PC-9 (cell line): ENCODE measurements at regions not wholly inside any gene's neighbourhood (a gene's known extent, or its start where the extent isn't known, plus 50 kb on each side); places are given as distances from the start of the nearest gene placed in this dataset.

Source experiments
- BruUV-seq: library from RNA; stranded (reverse); fragments of 400-500 nt; replicated peaks from 2 replicates; lab custom pipeline; 2021; lab: Mats Ljungman, UMichigan
- CTCF ChIA-PET: fragments of 300-600 bp; sonication (Branson Sonifier 250); formaldehyde crosslinking; loops from one replicate; lab custom pipeline; 2022; ENCODE audit warnings: antibody characterized with exemption; lab: Charles Lee
- POLR2A ChIA-PET: fragments of 300-600 bp; sonication (Branson Sonifier 250); formaldehyde crosslinking; loops from one replicate; lab custom pipeline; 2022; ENCODE audit warnings: antibody characterized with exemption; ENCODE audit not compliant: unreplicated experiment; lab: Charles Lee
- DNase-seq, 2 experiments: peaks; one replicate each; pipeline versions ENCODE4 v3.0.0 to v3.0.0-alpha.2; 2015 to 2022; ENCODE audit warnings: mixed read lengths in 1 of 2
- H2AFZ ChIP-seq: fragments of 200-600 bp; sonication (generic); 2 replicates; pipeline ENCODE4 v1.8.1; 2017; ENCODE audit warnings: antibody characterized with exemption
- H3F3A ChIP-seq: fragments of 200-600 bp; sonication (generic); 2 replicates; pipeline ENCODE4 v1.8.1; 2017; ENCODE audit warnings: antibody characterized with exemption, mild to moderate bottlenecking, low read depth; ENCODE audit not compliant: insufficient read depth
- H3K27ac ChIP-seq: fragments of 200-600 bp; sonication (generic); 2 replicates; pipeline ENCODE4 v1.6.1; 2016; ENCODE audit warnings: mixed run types
- H3K27me3 ChIP-seq: fragments of 200-600 bp; sonication (generic); 2 replicates; pipeline ENCODE4 v1.6.1; 2016; ENCODE audit warnings: low read depth, mixed run types; ENCODE audit not compliant: insufficient read depth
- H3K36me3 ChIP-seq: fragments of 200-600 bp; sonication (generic); 2 replicates; pipeline ENCODE4 v1.6.1; 2016; ENCODE audit warnings: low read depth, mixed run types
- H3K4me1 ChIP-seq: fragments of 200-600 bp; sonication (generic); replicated peaks from 2 replicates; pipeline ENCODE4 v1.6.1; 2016; ENCODE audit warnings: mixed run types; ENCODE audit not compliant: insufficient read depth
- H3K4me2 ChIP-seq: fragments of 200-600 bp; sonication (generic); 2 replicates; pipeline ENCODE4 v1.6.1; 2017; ENCODE audit warnings: mixed run types
- H3K4me3 ChIP-seq: fragments of 200-600 bp; sonication (generic); 2 replicates; pipeline ENCODE4 v1.6.1; 2016; ENCODE audit warnings: mixed run types
- H3K79me2 ChIP-seq: fragments of 200-600 bp; sonication (generic); 2 replicates; pipeline ENCODE4 v1.6.1; 2017; ENCODE audit warnings: low read depth, mixed run types
- H3K9me2 ChIP-seq: fragments of 200-600 bp; sonication (generic); 2 replicates; pipeline ENCODE4 v1.8.1; 2017; ENCODE audit warnings: mild to moderate bottlenecking; ENCODE audit not compliant: insufficient read depth
- H3K9me3 ChIP-seq: fragments of 200-600 bp; sonication (generic); 2 replicates; pipeline ENCODE4 v1.8.1; 2016; ENCODE audit warnings: low read depth; ENCODE audit not compliant: insufficient read depth
- H4K20me1 ChIP-seq: fragments of 200-600 bp; sonication (generic); 2 replicates; pipeline ENCODE4 v1.8.1; 2017; ENCODE audit not compliant: insufficient read depth
- EZH2 ChIP-seq: fragments of 200-600 bp; sonication (generic); IDR thresholded peaks from 2 replicates; pipeline ENCODE4 v1.8.0; 2017; ENCODE audit warnings: antibody characterized with exemption, low read depth
- intact Hi-C: fragments of 100-400 bp; cut with micrococcal nuclease; formaldehyde crosslinking; loops from one replicate; pipeline ENCODE4 v1.10.0; 2022; ENCODE audit not compliant: unreplicated experiment
- TF ChIP-seq, protein P1 (sequence below): fragments of 200-600 bp; sonication (generic); conservative IDR thresholded peaks from 2 replicates; pipeline ENCODE4 v1.6.1; 2017; ENCODE audit warnings: mixed run types, antibody characterized with exemption, mild to moderate bottlenecking, moderate library complexity

DNA sequence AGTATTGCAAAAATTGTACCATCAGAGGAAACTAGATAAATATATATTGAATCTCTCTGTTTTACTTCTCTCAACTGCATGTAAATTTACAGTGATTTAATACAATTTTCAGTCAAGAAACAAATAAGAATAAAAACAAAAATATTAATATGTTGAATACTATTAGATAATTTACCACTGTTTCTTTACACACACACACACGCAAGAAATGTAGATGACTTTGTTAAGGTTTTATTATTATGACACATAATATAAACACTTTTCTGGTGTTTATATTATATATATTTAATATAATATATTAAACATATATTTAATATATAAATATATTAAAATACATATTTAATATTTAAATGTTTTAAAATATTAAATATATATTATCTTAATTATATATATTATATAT, 814.3 kb upstream of the CDH10 start:
- DNase-seq: no peak
- no peak overlapping the region for H3K27ac ChIP-seq
- no peaks in the 10 kb centered on the region for H3K36me3 ChIP-seq
- no peaks in the 10 kb centered on the region for H3F3A ChIP-seq
- no TSS peak for BruUV-seq
- H3K9me2 ChIP-seq: no peaks in the 10 kb centered on the region
- no peak overlapping the region for H3K4me2 ChIP-seq
- no peaks in the 10 kb centered on the region for H4K20me1 ChIP-seq
- CTCF ChIA-PET: no interaction called here
- TF ChIP-seq, protein P1, sequence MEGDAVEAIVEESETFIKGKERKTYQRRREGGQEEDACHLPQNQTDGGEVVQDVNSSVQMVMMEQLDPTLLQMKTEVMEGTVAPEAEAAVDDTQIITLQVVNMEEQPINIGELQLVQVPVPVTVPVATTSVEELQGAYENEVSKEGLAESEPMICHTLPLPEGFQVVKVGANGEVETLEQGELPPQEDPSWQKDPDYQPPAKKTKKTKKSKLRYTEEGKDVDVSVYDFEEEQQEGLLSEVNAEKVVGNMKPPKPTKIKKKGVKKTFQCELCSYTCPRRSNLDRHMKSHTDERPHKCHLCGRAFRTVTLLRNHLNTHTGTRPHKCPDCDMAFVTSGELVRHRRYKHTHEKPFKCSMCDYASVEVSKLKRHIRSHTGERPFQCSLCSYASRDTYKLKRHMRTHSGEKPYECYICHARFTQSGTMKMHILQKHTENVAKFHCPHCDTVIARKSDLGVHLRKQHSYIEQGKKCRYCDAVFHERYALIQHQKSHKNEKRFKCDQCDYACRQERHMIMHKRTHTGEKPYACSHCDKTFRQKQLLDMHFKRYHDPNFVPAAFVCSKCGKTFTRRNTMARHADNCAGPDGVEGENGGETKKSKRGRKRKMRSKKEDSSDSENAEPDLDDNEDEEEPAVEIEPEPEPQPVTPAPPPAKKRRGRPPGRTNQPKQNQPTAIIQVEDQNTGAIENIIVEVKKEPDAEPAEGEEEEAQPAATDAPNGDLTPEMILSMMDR: no peak
- TF ChIP-seq EZH2: no peak
- POLR2A ChIA-PET: no interaction called here
- no peaks in the 10 kb centered on the region for H3K9me3 ChIP-seq
- no peaks in the 10 kb centered on the region for H3K27me3 ChIP-seq
- no peaks in the 10 kb centered on the region for H3K4me1 ChIP-seq
- no peak overlapping the region for H3K4me3 ChIP-seq
- H2AFZ ChIP-seq: no peak overlapping the region
- no peaks in the 10 kb centered on the region for H3K79me2 ChIP-seq
- intact Hi-C loops: no loop called here

DNA sequence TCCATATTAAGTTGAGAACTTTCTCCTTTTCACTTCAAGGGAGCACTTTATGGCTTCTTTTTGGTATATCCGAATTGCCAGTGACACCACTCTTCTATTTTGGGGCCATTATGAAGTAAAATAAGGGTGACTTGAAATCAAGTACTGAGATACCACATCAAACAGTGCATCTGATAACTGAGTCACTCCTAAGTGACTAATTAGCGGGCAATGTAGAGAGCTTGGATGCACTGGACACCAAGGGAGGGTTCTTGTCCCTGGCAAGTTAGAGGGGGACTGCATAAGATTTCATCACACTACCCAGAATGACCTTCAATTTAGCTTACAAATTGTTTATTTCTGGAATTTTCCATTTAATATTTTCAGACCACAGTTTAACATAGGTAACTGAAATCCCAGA, 813.9 kb upstream of the CDH10 start:
- TF ChIP-seq, protein P1: no peak
- TF ChIP-seq EZH2: no peak
- Histone ChIP-seq H3K9me3 (no peaks in the 10 kb centered on the region), H3F3A (no peaks in the 10 kb centered on the region), H4K20me1 (no peaks in the 10 kb centered on the region), H3K27me3 (no peaks in the 10 kb centered on the region), H3K9me2 (no peaks in the 10 kb centered on the region), H2AFZ (no peak overlapping the region), H3K4me1 (no peaks in the 10 kb centered on the region), H3K27ac (no peak overlapping the region), H3K4me2 (no peak overlapping the region), H3K4me3 (no peak overlapping the region), H3K36me3 (no peaks in the 10 kb centered on the region), H3K79me2 (no peaks in the 10 kb centered on the region)
- intact Hi-C loops: no loop called here
- BruUV-seq: no TSS peak
- no peak for DNase-seq
- ChIA-PET CTCF (no interaction called here), POLR2A (no interaction called here)

DNA sequence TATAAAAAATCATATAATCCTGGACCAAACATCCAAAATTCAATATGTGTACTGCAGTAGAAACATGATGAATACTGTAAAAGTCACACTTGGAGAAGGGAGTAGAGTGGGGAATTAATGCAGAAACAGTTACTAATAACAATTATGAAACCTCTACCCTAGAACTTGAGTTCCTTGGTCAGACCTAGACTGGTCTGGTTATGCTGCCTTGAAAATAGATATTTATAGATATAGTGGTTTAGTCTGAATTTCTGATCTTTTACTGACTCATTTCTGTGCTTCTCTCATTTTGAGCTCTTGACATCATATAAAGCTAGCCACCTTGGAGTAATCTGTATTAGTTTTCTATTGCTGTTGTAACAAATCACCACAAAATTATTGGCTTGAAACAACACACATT, 808.7 kb upstream of the CDH10 start:
- Histone ChIP-seq H3K9me2 (no peaks in the 10 kb centered on the region), H3K79me2 (no peaks in the 10 kb centered on the region), H3K27ac (no peak overlapping the region), H2AFZ (no peak overlapping the region), H3K4me3 (no peak overlapping the region), H3K4me2 (no peak overlapping the region), H3F3A (no peaks in the 10 kb centered on the region), H3K36me3 (no peaks in the 10 kb centered on the region), H3K27me3 (no peaks in the 10 kb centered on the region), H4K20me1 (no peaks in the 10 kb centered on the region), H3K4me1 (no peaks in the 10 kb centered on the region), H3K9me3 (no peaks in the 10 kb centered on the region)
- ChIA-PET CTCF (no interaction called here), POLR2A (no interaction called here)
- TF ChIP-seq, protein P1: no peak
- TF ChIP-seq EZH2: no peak
- intact Hi-C loops: no loop called here
- BruUV-seq: no TSS peak
- no peak for DNase-seq
